HepG2 (cell line): ENCODE measurements at regions not wholly inside any gene's neighbourhood (a gene's known extent, or its start where the extent isn't known, plus 50 kb on each side); places are given as distances from the start of the nearest gene placed in this dataset.
A peak's percentile ranks its signal among the peaks of the same experiment; 100 is the strongest.

Experiments
- ATF7-NPFF ChIP-seq: sonication (generic); formaldehyde crosslinking; IDR thresholded peaks from 2 replicates; pipeline ENCODE4 v1.8.1; 2023; ENCODE audit warnings: mild to moderate bottlenecking, low read depth, missing genetic modification reagents, moderate library complexity
- FUBP1 ChIP-seq: sonication (generic); formaldehyde crosslinking; IDR thresholded peaks from 2 replicates; pipeline ENCODE4 v1.5.1; 2020; ENCODE audit warnings: missing genetic modification reagents, mild to moderate bottlenecking, borderline replicate concordance
- HNF4A ChIP-seq: sonication (generic); formaldehyde crosslinking; IDR thresholded peaks from 2 replicates; pipeline ENCODE4 v1.4.0; 2020; ENCODE audit warnings: missing genetic modification reagents
- MXI1 ChIP-seq: IDR thresholded peaks from 3 replicates; pipeline ENCODE4 v1.6.1; 2012; ENCODE audit warnings: low read depth, low read length, inconsistent platforms, borderline replicate concordance
- POLR2G ChIP-seq: fragments of 200-400 bp; formaldehyde crosslinking; IDR thresholded peaks from 2 replicates; pipeline ENCODE4 v1.6.1; 2018; ENCODE audit warnings: mild to moderate bottlenecking, low read depth, low read length, moderate library complexity
- SMARCC2 ChIP-seq: fragments of 450-650 bp; IDR thresholded peaks from 2 replicates; pipeline ENCODE4 v1.6.1; 2017; ENCODE audit warnings: antibody characterized with exemption, mild to moderate bottlenecking
- ZNF770 ChIP-seq: sonication (generic); formaldehyde crosslinking; IDR thresholded peaks from 2 replicates; pipeline ENCODE4 v1.5.0; 2020; ENCODE audit warnings: mild to moderate bottlenecking, missing genetic modification reagents
- ZNF781 ChIP-seq: sonication (generic); formaldehyde crosslinking; IDR thresholded peaks from 2 replicates; pipeline ENCODE4 v1.5.1; 2020; ENCODE audit warnings: borderline replicate concordance, mild to moderate bottlenecking, missing genetic modification reagents; ENCODE audit errors: not compliant biosample characterization
- TF ChIP-seq, protein P1 (sequence below): sonication (generic); formaldehyde crosslinking; IDR thresholded peaks from 2 replicates; pipeline ENCODE4 v1.5.0; 2020; ENCODE audit warnings: mild to moderate bottlenecking, missing genetic modification reagents
- TF ChIP-seq, protein P2 (sequence below): sonication (generic); formaldehyde crosslinking; IDR thresholded peaks from 2 replicates; pipeline ENCODE4 v1.4.0; 2020; ENCODE audit warnings: missing genetic modification reagents
- TF ChIP-seq, protein P3 (sequence below), 2 experiments: sonication (generic) in 1 of 2; formaldehyde crosslinking in 1 of 2; IDR thresholded peaks; 2 replicates each; pipeline versions ENCODE4 v1.4.0 to v1.6.1; 2016 to 2020; ENCODE audit warnings: borderline replicate concordance in 1 of 2, low read depth in 1 of 2, mild to moderate bottlenecking in 1 of 2, missing genetic modification reagents in 1 of 2
- TF ChIP-seq, protein P4 (sequence below): sonication (generic); formaldehyde crosslinking; IDR thresholded peaks from 2 replicates; pipeline ENCODE4 v1.4.0; 2020; ENCODE audit warnings: mild to moderate bottlenecking, missing genetic modification reagents

- no peak for TF ChIP-seq ZNF770
- TF ChIP-seq ZNF781 (CRISPR knock-in tag) = no peak
- TF ChIP-seq, protein P1, sequence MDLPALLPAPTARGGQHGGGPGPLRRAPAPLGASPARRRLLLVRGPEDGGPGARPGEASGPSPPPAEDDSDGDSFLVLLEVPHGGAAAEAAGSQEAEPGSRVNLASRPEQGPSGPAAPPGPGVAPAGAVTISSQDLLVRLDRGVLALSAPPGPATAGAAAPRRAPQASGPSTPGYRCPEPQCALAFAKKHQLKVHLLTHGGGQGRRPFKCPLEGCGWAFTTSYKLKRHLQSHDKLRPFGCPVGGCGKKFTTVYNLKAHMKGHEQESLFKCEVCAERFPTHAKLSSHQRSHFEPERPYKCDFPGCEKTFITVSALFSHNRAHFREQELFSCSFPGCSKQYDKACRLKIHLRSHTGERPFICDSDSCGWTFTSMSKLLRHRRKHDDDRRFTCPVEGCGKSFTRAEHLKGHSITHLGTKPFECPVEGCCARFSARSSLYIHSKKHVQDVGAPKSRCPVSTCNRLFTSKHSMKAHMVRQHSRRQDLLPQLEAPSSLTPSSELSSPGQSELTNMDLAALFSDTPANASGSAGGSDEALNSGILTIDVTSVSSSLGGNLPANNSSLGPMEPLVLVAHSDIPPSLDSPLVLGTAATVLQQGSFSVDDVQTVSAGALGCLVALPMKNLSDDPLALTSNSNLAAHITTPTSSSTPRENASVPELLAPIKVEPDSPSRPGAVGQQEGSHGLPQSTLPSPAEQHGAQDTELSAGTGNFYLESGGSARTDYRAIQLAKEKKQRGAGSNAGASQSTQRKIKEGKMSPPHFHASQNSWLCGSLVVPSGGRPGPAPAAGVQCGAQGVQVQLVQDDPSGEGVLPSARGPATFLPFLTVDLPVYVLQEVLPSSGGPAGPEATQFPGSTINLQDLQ (CRISPR knock-in tag) = no peak
- TF ChIP-seq, protein P2, sequence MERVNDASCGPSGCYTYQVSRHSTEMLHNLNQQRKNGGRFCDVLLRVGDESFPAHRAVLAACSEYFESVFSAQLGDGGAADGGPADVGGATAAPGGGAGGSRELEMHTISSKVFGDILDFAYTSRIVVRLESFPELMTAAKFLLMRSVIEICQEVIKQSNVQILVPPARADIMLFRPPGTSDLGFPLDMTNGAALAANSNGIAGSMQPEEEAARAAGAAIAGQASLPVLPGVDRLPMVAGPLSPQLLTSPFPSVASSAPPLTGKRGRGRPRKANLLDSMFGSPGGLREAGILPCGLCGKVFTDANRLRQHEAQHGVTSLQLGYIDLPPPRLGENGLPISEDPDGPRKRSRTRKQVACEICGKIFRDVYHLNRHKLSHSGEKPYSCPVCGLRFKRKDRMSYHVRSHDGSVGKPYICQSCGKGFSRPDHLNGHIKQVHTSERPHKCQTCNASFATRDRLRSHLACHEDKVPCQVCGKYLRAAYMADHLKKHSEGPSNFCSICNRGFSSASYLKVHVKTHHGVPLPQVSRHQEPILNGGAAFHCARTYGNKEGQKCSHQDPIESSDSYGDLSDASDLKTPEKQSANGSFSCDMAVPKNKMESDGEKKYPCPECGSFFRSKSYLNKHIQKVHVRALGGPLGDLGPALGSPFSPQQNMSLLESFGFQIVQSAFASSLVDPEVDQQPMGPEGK = no peak
- TF ChIP-seq, protein P3, sequence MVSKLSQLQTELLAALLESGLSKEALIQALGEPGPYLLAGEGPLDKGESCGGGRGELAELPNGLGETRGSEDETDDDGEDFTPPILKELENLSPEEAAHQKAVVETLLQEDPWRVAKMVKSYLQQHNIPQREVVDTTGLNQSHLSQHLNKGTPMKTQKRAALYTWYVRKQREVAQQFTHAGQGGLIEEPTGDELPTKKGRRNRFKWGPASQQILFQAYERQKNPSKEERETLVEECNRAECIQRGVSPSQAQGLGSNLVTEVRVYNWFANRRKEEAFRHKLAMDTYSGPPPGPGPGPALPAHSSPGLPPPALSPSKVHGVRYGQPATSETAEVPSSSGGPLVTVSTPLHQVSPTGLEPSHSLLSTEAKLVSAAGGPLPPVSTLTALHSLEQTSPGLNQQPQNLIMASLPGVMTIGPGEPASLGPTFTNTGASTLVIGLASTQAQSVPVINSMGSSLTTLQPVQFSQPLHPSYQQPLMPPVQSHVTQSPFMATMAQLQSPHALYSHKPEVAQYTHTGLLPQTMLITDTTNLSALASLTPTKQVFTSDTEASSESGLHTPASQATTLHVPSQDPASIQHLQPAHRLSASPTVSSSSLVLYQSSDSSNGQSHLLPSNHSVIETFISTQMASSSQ (IDR thresholded peaks at IDR 0.05; ENCODE audit: low read depth) = 0 out of 2 replicates have a peak, but pooled peaks have one; percentile 20
- TF ChIP-seq, protein P3 (CRISPR knock-in tag; IDR thresholded peaks at IDR 0.05; ENCODE audit: borderline replicate concordance) = no peak
- TF ChIP-seq SMARCC2 = no peak
- TF ChIP-seq MXI1 = no peak
- TF ChIP-seq, protein P4, sequence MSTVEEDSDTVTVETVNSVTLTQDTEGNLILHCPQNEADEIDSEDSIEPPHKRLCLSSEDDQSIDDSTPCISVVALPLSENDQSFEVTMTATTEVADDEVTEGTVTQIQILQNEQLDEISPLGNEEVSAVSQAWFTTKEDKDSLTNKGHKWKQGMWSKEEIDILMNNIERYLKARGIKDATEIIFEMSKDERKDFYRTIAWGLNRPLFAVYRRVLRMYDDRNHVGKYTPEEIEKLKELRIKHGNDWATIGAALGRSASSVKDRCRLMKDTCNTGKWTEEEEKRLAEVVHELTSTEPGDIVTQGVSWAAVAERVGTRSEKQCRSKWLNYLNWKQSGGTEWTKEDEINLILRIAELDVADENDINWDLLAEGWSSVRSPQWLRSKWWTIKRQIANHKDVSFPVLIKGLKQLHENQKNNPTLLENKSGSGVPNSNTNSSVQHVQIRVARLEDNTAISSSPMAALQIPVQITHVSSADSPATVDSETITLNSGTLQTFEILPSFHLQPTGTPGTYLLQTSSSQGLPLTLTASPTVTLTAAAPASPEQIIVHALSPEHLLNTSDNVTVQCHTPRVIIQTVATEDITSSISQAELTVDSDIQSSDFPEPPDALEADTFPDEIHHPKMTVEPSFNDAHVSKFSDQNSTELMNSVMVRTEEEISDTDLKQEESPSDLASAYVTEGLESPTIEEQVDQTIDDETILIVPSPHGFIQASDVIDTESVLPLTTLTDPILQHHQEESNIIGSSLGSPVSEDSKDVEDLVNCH (CRISPR knock-in tag) = no peak
- TF ChIP-seq ATF7-NPFF (CRISPR knock-in tag) = no peak
- TF ChIP-seq POLR2G = no peak
- TF ChIP-seq HNF4A (CRISPR knock-in tag) = peak; percentile 68
- no peak for TF ChIP-seq FUBP1 (CRISPR knock-in tag)
Observed at GRCh38 chr7:80385508-80385907, 126.4 kb downstream of the GNAT3 start (continued).
